ENCODE measurements at regions not wholly inside any gene's neighbourhood (a gene's known extent, or its start where the extent isn't known, plus 50 kb on each side); places are given as distances from the start of the nearest gene placed in this dataset.

- Histone ChIP-seq H3K4me3 (replicated peaks; ENCODE audit: insufficient read depth, low read length) (no peak overlapping the region), H3K27ac (replicated peaks) (no peak overlapping the region), H3K27me3 (ENCODE audit: insufficient read depth, poor library complexity, severe bottlenecking) (no peaks in the 10 kb centered on the region)
- TF ChIP-seq GABPA (IDR thresholded peaks at IDR 0.05; ENCODE audit: low read depth) (no peak), SPI1 (IDR thresholded peaks at IDR 0.05; ENCODE audit: borderline replicate concordance, low read depth) (no peak), POLR2AphosphoS5 (IDR thresholded peaks at IDR 0.05; ENCODE audit: low read depth) (no peak), CTCF (IDR thresholded peaks at IDR 0.05; ENCODE audit: insufficient read depth, low read length) (no peak)
- TF ChIP-seq, protein P1, sequence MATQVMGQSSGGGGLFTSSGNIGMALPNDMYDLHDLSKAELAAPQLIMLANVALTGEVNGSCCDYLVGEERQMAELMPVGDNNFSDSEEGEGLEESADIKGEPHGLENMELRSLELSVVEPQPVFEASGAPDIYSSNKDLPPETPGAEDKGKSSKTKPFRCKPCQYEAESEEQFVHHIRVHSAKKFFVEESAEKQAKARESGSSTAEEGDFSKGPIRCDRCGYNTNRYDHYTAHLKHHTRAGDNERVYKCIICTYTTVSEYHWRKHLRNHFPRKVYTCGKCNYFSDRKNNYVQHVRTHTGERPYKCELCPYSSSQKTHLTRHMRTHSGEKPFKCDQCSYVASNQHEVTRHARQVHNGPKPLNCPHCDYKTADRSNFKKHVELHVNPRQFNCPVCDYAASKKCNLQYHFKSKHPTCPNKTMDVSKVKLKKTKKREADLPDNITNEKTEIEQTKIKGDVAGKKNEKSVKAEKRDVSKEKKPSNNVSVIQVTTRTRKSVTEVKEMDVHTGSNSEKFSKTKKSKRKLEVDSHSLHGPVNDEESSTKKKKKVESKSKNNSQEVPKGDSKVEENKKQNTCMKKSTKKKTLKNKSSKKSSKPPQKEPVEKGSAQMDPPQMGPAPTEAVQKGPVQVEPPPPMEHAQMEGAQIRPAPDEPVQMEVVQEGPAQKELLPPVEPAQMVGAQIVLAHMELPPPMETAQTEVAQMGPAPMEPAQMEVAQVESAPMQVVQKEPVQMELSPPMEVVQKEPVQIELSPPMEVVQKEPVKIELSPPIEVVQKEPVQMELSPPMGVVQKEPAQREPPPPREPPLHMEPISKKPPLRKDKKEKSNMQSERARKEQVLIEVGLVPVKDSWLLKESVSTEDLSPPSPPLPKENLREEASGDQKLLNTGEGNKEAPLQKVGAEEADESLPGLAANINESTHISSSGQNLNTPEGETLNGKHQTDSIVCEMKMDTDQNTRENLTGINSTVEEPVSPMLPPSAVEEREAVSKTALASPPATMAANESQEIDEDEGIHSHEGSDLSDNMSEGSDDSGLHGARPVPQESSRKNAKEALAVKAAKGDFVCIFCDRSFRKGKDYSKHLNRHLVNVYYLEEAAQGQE (IDR thresholded peaks at IDR 0.05; ENCODE audit: insufficient replicate concordance, low read depth) = no peak
- DNase-seq (ENCODE audit: low read depth in 1 of 2, low spot score in 1 of 2) = no peak
These were observed 522.0 kb upstream of the SEL1L start for GRCh38 chr14:82055515-82056115.

- Histone ChIP-seq H3K27me3 (ENCODE audit: insufficient read depth, poor library complexity, severe bottlenecking) (no peaks in the 10 kb centered on the region), H3K27ac (replicated peaks) (no peak overlapping the region), H3K4me3 (replicated peaks; ENCODE audit: insufficient read depth, low read length) (no peak overlapping the region)
- no peak for DNase-seq (ENCODE audit: low read depth in 1 of 2, low spot score in 1 of 2)
- TF ChIP-seq POLR2AphosphoS5 (IDR thresholded peaks at IDR 0.05; ENCODE audit: low read depth) = no peak
- no peak for TF ChIP-seq CTCF (IDR thresholded peaks at IDR 0.05; ENCODE audit: insufficient read depth, low read length)
- no peak for TF ChIP-seq SPI1 (IDR thresholded peaks at IDR 0.05; ENCODE audit: borderline replicate concordance, low read depth)
- TF ChIP-seq GABPA (IDR thresholded peaks at IDR 0.05; ENCODE audit: low read depth) = no peak
- TF ChIP-seq, protein P1 (IDR thresholded peaks at IDR 0.05; ENCODE audit: insufficient replicate concordance, low read depth) = no peak
These were observed 526.6 kb upstream of the SEL1L start for GRCh38 chr14:82060219-82060618.

DNA sequence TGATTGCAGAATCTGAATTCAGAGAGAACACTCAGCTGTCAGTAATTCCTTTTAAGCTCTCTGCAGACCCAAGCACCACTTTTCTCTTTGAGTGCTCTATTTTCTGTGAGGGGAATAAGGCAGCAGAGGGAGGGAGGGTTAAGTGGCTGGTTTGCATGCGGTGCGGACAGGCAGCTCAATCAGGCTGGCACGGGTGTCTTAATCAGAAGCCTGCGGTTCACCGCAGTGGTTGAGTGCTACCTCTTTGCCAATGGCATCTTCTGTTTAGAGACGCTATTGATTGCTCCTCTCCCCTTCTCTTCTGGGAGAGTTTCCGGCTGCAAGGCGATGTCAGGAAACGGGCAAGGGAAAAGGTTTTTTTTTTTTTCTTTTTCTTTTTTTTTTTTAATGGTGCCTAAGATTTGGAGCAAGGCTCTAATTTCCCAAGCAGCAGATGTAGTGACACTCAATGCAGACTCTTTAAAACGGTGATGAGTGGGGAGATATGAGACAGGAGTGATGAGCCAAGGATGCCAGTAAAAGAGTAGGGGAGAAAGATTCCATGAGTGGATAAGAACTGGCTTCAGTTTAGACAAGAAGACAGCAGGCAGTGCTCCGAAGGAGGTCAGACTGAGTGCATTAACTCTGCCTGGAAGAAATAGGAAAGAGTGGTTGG is 533.7 kb upstream of the SEL1L start:
- no peak for DNase-seq (ENCODE audit: low read depth in 1 of 2, low spot score in 1 of 2)
- no peak for TF ChIP-seq CTCF (IDR thresholded peaks at IDR 0.05; ENCODE audit: insufficient read depth, low read length)
- TF ChIP-seq, protein P1 (IDR thresholded peaks at IDR 0.05; ENCODE audit: insufficient replicate concordance, low read depth) = no peak
- no peak for TF ChIP-seq GABPA (IDR thresholded peaks at IDR 0.05; ENCODE audit: low read depth)
- no peak for TF ChIP-seq POLR2AphosphoS5 (IDR thresholded peaks at IDR 0.05; ENCODE audit: low read depth)
- TF ChIP-seq SPI1 (IDR thresholded peaks at IDR 0.05; ENCODE audit: borderline replicate concordance, low read depth) = no peak
- Histone ChIP-seq H3K27me3 (ENCODE audit: insufficient read depth, poor library complexity, severe bottlenecking) (no peaks in the 10 kb centered on the region), H3K4me3 (replicated peaks; ENCODE audit: insufficient read depth, low read length) (no peak overlapping the region), H3K27ac (replicated peaks) (no peak overlapping the region)
